ENCODE measurements at regions not wholly inside any gene's neighbourhood (a gene's known extent, or its start where the extent isn't known, plus 50 kb on each side); places are given as distances from the start of the nearest gene placed in this dataset.
A peak's percentile ranks its signal among the peaks of the same experiment; 100 is the strongest.

- DNase-seq (ENCODE audit: low read depth in 2 of 2): no peak
These were observed 82.7 kb upstream of the DUSP22 start for GRCh38 chr6:209432-210103.

GRCh38 chr6:210104-210456, 82.2 kb upstream of the DUSP22 start:
- DNase-seq (ENCODE audit: low read depth in 2 of 2): no peak

GRCh38 chr6:210778-211374, 81.4 kb upstream of the DUSP22 start:
- DNase-seq (ENCODE audit: low read depth in 2 of 2): no peak

GRCh38 chr6:211871-212497, 80.3 kb upstream of the DUSP22 start:
- DNase-seq (ENCODE audit: low read depth in 2 of 2): no peak

GRCh38 chr6:213284-213683, 79.0 kb upstream of the DUSP22 start:
- DNase-seq (ENCODE audit: low read depth in 2 of 2): no peak

- DNase-seq (ENCODE audit: low read depth in 2 of 2): no peak
These were observed 77.9 kb upstream of the DUSP22 start for GRCh38 chr6:214428-214827.

- peak; percentile 50 to 62 for DNase-seq (ENCODE audit: low read depth in 2 of 2)
These were observed 76.8 kb upstream of the DUSP22 start for GRCh38 chr6:215335-216034.

GRCh38 chr6:217048-217659, 75.1 kb upstream of the DUSP22 start:
- DNase-seq (ENCODE audit: low read depth in 2 of 2): no peak

GRCh38 chr6:218153-219018, 73.9 kb upstream of the DUSP22 start:
- no peak for DNase-seq (ENCODE audit: low read depth in 2 of 2)

GRCh38 chr6:219019-219570, 73.2 kb upstream of the DUSP22 start:
- DNase-seq (ENCODE audit: low read depth in 2 of 2): no peak

GRCh38 chr6:219641-220198, 72.6 kb upstream of the DUSP22 start:
- DNase-seq (ENCODE audit: low read depth in 2 of 2): no peak

GRCh38 chr6:220312-220711, 72.0 kb upstream of the DUSP22 start:
- no peak for DNase-seq (ENCODE audit: low read depth in 2 of 2)

- no peak for DNase-seq (ENCODE audit: low read depth in 2 of 2)
These were observed 71.4 kb upstream of the DUSP22 start for GRCh38 chr6:220721-221475.

GRCh38 chr6:221531-222349, 70.5 kb upstream of the DUSP22 start:
- no peak for DNase-seq (ENCODE audit: low read depth in 2 of 2)

- no peak for DNase-seq (ENCODE audit: low read depth in 2 of 2)
These were observed 69.8 kb upstream of the DUSP22 start for GRCh38 chr6:222468-222867.

GRCh38 chr6:223136-223535, 69.2 kb upstream of the DUSP22 start:
- no peak for DNase-seq (ENCODE audit: low read depth in 2 of 2)

- DNase-seq (ENCODE audit: low read depth in 2 of 2): no peak
These were observed 68.5 kb upstream of the DUSP22 start for GRCh38 chr6:223763-224162.

- no peak for DNase-seq (ENCODE audit: low read depth in 2 of 2)
These were observed 67.9 kb upstream of the DUSP22 start for GRCh38 chr6:224350-224749.

- DNase-seq (ENCODE audit: low read depth in 2 of 2): peak; percentile 40 to 42
These were observed 67.1 kb upstream of the DUSP22 start for GRCh38 chr6:225121-225721.
